Stimulated activated CD8-positive, alpha-beta memory T cell treated with anti-CD3 and anti-CD28 coated beads, Interleukin-2, amount 100 ng/mL, for 48 hours (primary cell): ENCODE measurements at regions not wholly inside any gene's neighbourhood (a gene's known extent, or its start where the extent isn't known, plus 50 kb on each side); places are given as distances from the start of the nearest gene placed in this dataset.
"Not testable (repeated sequence)": the region's sequence is repeated elsewhere in the genome, so short reads cannot be mapped to it uniquely, and the experiment has no call there.

ENCODE experiments used
- DNase-seq, 2 donors: peaks; one replicate each; pipeline ENCODE4 v3.0.0-alpha.2; 2020; ENCODE audit warnings: low read depth in 2 of 2

GRCh38 chr15:62407962-62408361, 242.9 kb upstream of the C2CD4B start:
- no peak for DNase-seq

- DNase-seq, result no peak
Observed at GRCh38 chr15:62409466-62409865, 244.4 kb upstream of the C2CD4B start.

DNA sequence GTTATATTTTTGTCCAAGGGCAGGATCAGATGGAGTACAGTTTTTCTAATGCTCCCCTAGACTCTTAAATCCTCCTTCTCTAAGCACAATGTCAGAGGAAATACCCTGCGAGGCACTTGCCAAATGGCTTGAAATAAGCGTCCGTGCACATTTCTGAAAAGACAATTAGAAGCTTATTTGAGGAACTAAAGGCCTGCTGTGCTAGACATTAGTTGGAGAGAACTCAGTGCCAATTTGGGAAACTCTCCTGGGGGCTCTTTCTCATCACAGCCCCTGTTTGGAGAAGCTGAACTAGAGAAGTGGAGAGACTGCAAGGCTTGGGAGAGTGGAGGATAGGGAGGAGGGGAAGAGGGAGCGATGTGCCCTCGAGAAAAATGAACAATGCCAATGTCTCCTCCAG, 247.6 kb upstream of the C2CD4B start:
- DNase-seq, result no peak

GRCh38 chr15:62413153-62413552, 248.1 kb upstream of the C2CD4B start:
- DNase-seq, result no peak

DNA sequence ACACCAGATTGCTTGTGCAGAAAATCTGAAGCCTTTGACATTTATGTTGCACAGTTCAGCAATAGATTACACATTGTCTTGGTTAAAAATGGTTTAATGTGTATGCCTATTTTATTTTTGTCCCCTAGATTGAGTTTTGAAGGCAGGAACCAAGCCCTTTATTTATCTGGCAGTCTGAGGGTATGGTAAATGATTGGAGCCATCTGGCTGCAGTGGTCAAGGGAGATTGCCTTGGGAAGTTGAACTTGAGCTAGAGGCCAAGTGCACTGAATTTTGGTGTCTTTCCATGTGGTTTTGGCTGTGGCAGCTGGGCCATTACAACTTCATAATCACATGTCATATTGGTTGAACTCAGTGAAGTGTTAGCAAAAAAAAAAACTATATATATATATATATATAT, 248.7 kb upstream of the C2CD4B start:
- no peak for DNase-seq

GRCh38 chr15:62415498-62415897, 250.4 kb upstream of the C2CD4B start:
- DNase-seq, result no peak

- no peak for DNase-seq
Observed at GRCh38 chr15:62416526-62416925, 251.4 kb upstream of the C2CD4B start.

GRCh38 chr15:62417439-62417838, 252.4 kb upstream of the C2CD4B start:
- DNase-seq, result no peak

- not testable (repeated sequence) for DNase-seq
Observed at GRCh38 chr15:62418496-62418895, 253.4 kb upstream of the C2CD4B start.

GRCh38 chr15:62419192-62419591, 254.1 kb upstream of the C2CD4B start:
- no peak for DNase-seq

- not testable (repeated sequence) for DNase-seq
Observed at GRCh38 chr15:62420371-62420770, 255.3 kb upstream of the C2CD4B start.

GRCh38 chr15:62421289-62421688, 256.2 kb upstream of the C2CD4B start:
- DNase-seq, result no peak

DNA sequence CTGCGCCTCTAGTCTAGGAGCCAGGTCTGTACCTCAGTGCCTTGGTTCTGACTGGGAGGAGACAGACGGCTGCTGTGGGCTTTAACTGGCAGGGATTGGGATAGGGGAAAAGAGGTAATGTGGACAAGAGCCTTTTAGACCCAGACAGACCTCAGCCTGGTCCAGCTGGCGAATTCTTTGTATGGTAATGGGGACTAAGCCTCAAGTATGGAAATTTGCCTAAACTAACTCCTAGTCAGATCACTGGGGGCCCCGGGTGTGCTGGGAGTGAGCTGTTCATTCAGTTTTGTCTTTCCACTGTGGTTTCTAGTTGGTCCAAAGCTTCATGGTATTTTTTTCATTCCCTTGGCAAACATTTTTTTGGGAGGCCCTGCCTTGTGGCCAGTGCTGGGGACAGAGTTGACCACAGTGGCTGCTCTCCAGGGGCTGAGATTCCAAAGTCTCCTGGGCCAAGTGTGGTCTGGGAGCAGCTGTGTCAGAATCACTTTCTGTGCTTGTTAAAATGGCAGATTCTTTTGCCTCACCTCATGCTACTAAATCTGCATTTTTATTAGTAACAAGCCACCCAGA, 261.4 kb upstream of the C2CD4B start:
- no peak for DNase-seq

GRCh38 chr15:62428259-62428658, 263.2 kb upstream of the C2CD4B start:
- DNase-seq, result no peak

- DNase-seq, result no peak
Observed at GRCh38 chr15:62428851-62429598, 263.9 kb upstream of the C2CD4B start.

GRCh38 chr15:62430056-62430455, 265.0 kb upstream of the C2CD4B start:
- no peak for DNase-seq

- no peak for DNase-seq
Observed at GRCh38 chr15:62430552-62430951, 265.5 kb upstream of the C2CD4B start.

DNA sequence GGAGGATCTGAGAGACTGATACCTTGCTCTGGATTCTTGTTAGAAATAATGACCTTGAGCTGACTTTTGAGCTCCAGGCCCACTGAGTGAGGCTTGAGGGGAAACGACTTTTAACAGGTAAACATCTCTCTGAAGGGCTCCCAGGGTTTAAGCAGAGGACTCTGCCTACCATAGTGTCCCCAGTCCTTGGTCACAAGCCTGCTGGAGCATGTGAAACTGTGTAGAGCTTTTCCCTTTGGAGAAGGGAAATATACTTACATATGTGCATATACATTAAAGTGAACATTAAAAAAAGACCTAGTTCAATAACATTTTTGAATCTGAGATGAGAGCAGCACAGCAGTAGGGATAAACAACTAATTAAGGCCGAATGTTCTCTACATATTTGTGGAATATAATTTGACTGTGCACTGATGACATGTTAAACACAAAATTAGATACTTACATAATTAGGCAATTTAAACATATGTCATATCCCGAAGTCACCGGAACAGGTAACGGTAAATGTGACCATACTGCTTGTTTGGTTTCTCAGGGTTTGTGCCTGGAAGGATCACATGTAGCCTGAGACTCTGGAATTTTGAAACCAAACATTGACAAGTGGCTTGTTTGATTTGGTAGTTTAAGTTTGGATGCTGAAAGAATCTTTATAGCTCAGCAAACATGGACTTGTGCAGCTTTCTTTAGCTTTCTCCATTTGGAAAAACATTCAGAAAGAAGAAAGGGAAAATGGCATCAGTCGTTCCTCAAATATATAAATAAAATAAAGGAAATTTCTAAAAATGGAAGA, 266.1 kb upstream of the C2CD4B start:
- DNase-seq, result no peak

DNA sequence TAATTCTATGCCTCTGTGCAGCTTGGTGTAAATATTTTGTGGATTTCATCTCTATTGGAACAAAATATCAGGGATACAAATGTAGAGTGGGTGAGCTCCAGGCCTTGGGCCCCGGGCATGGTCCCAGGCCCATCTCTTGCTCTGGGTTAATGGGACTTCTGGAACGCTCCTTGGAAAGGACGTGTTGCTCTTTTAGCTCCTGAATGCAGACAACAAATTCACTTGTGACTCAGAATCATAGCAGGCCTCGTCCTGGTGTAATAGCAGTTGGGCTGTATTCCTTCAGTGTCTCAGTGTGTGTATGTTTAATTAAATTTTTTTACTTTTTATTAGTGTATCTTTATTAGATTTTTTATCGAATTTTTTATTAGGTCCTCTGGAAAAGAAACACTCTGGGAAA, 266.7 kb upstream of the C2CD4B start:
- no peak for DNase-seq

- DNase-seq, result no peak
Observed at GRCh38 chr15:62432702-62433398, 267.8 kb upstream of the C2CD4B start.

GRCh38 chr15:62436235-62436634, 271.1 kb upstream of the C2CD4B start:
- DNase-seq, result no peak

GRCh38 chr15:62437753-62438152, 272.7 kb upstream of the C2CD4B start:
- DNase-seq, result no peak
